ENCODE measurements at regions not wholly inside any gene's neighbourhood (a gene's known extent, or its start where the extent isn't known, plus 50 kb on each side); places are given as distances from the start of the nearest gene placed in this dataset.

GRCh38 chr3:82081351-82081750 is 319.9 kb upstream of the GBE1 start:
- no peak for TF ChIP-seq TCF12 (IDR thresholded peaks at IDR 0.05; ENCODE audit: low read depth)
- no peak for TF ChIP-seq NFIC (IDR thresholded peaks at IDR 0.05)
- TF ChIP-seq FOXM1 (IDR thresholded peaks at IDR 0.05; ENCODE audit: borderline replicate concordance, low read depth): no peak
- no peak for TF ChIP-seq TAF1 (IDR thresholded peaks at IDR 0.05; ENCODE audit: low read depth)
- no peak for TF ChIP-seq EGR1 (IDR thresholded peaks at IDR 0.05)
